CD4-positive, alpha-beta T cell (primary cell): ENCODE measurements at regions not wholly inside any gene's neighbourhood (a gene's known extent, or its start where the extent isn't known, plus 50 kb on each side); places are given as distances from the start of the nearest gene placed in this dataset.

Source experiments
- ATAC-seq: fragments of 200-7000 bp; cut with Tn5 transposase; one replicate; pipeline ENCODE4 v1.10.0; 2022; ENCODE audit warnings: mild to moderate bottlenecking; ENCODE audit not compliant: poor library complexity
- CTCF ChIA-PET: fragments of 350-600 bp; sonication (Branson Sonifier 250); formaldehyde crosslinking; loops from one replicate; lab custom pipeline; 2021; ENCODE audit warnings: antibody characterized with exemption, inconsistent platforms; lab: Charles Lee
- POLR2A ChIA-PET: fragments of 350-600 bp; sonication (Branson Sonifier 250); formaldehyde crosslinking; loops from one replicate; lab custom pipeline; 2021; ENCODE audit warnings: antibody characterized with exemption, inconsistent platforms; lab: Charles Lee
- DNase-seq, 14 experiments: peaks; one replicate each; pipeline ENCODE4 v3.0.0-alpha.2; 2013 to 2020; ENCODE audit warnings: mixed read lengths in 2 of 14
- H3K27ac ChIP-seq, 2 donors: one replicate each; pipeline versions ENCODE4 v1.5.1 to v1.7.0; 2013; ENCODE audit warnings: low read length in 2 of 2, low read depth in 1 of 2, mild to moderate bottlenecking in 1 of 2
- H3K27me3 ChIP-seq, 2 experiments: 1 replicate in 1 of 2; 2 replicates in 1 of 2; pipeline versions ENCODE4 v1.6.1 to v1.7.0; 2013; ENCODE audit warnings: low read length in 2 of 2, control low read depth in 1 of 2, mild to moderate bottlenecking in 1 of 2, moderate library complexity in 1 of 2; ENCODE audit not compliant: insufficient read depth in 2 of 2, control insufficient read depth in 1 of 2
- H3K36me3 ChIP-seq: one replicate; pipeline ENCODE4 v1.6.1; 2013; ENCODE audit warnings: low read length, control low read depth; ENCODE audit not compliant: insufficient read depth
- H3K4me1 ChIP-seq: one replicate; pipeline ENCODE4 v1.6.1; 2013; ENCODE audit warnings: low read length, control low read depth; ENCODE audit not compliant: insufficient read depth
- H3K4me3 ChIP-seq: one replicate; pipeline ENCODE4 v1.5.1; 2013; ENCODE audit warnings: mild to moderate bottlenecking, low read length, moderate library complexity
- H3K9me3 ChIP-seq, 2 experiments: 1 replicate in 1 of 2; 2 replicates in 1 of 2; pipeline versions ENCODE4 v1.6.1 to v1.7.0; 2013; ENCODE audit warnings: low read length in 2 of 2, mild to moderate bottlenecking in 2 of 2, control low read depth in 1 of 2, moderate library complexity in 1 of 2; ENCODE audit not compliant: control insufficient read depth in 1 of 2, insufficient read depth in 1 of 2
- H3K27ac Mint-ChIP-seq: one replicate; pipeline ENCODE4 v1.8.0; 2020; ENCODE audit warnings: mixed read lengths
- H3K27me3 Mint-ChIP-seq: one replicate; pipeline ENCODE4 v1.8.0; 2021; ENCODE audit warnings: mixed read lengths
- H3K36me3 Mint-ChIP-seq: one replicate; pipeline ENCODE4 v1.8.0; 2021; ENCODE audit warnings: low read depth, mixed read lengths
- H3K4me1 Mint-ChIP-seq: one replicate; pipeline ENCODE4 v1.8.0; 2021; ENCODE audit warnings: low read depth, mixed read lengths
- H3K4me3 Mint-ChIP-seq: one replicate; pipeline ENCODE4 v1.8.0; 2020; ENCODE audit warnings: mild to moderate bottlenecking, mixed read lengths
- H3K9me3 Mint-ChIP-seq: one replicate; pipeline ENCODE4 v1.8.0; 2020; ENCODE audit warnings: mixed read lengths
- intact Hi-C, 2 experiments: fragments of 100-400 bp; cut with DNase I in 1 of 2; cut with micrococcal nuclease in 1 of 2; formaldehyde crosslinking; loops; one replicate each; pipeline versions ENCODE4 v1.15.1 to v1.9.0; 2023 to 2025; cut with DNase I, micrococcal nuclease
- TF ChIP-seq, protein P1 (sequence below): fragments of 200-600 bp; IDR thresholded peaks from one replicate; pipeline ENCODE4 v1.8.0; 2022; ENCODE audit warnings: antibody characterized with exemption, mild to moderate bottlenecking

DNA sequence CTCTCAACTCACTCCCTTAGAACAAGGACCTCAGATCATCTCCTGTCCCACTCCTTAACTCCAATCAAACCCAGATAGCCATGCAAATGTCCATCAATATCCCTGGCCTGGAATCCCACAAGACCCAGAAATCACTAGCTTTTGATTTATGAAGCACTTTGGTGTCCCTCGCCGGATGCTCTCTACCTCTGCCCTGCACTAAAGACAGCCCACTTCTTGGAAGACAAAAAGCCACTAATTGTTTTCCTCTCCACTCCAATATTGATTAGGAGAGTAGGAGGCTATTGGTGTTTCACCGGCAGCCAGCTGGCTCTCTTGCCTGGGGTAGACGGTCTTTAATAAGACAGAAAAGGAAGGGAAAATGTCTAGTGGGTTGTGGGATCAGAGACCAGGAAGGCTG lies 221.2 kb downstream of the BUD13 start:
- no peaks in the 10 kb centered on the region for H3K4me1 Mint-ChIP-seq
- peaks cover 0 to 27% of the 10 kb centered on the region in 2 experiments for H3K9me3 ChIP-seq
- TF ChIP-seq, protein P1, sequence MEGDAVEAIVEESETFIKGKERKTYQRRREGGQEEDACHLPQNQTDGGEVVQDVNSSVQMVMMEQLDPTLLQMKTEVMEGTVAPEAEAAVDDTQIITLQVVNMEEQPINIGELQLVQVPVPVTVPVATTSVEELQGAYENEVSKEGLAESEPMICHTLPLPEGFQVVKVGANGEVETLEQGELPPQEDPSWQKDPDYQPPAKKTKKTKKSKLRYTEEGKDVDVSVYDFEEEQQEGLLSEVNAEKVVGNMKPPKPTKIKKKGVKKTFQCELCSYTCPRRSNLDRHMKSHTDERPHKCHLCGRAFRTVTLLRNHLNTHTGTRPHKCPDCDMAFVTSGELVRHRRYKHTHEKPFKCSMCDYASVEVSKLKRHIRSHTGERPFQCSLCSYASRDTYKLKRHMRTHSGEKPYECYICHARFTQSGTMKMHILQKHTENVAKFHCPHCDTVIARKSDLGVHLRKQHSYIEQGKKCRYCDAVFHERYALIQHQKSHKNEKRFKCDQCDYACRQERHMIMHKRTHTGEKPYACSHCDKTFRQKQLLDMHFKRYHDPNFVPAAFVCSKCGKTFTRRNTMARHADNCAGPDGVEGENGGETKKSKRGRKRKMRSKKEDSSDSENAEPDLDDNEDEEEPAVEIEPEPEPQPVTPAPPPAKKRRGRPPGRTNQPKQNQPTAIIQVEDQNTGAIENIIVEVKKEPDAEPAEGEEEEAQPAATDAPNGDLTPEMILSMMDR = no peak
- no peak overlapping the region for H3K27ac ChIP-seq
- no peaks in the 10 kb centered on the region for H3K36me3 Mint-ChIP-seq
- CTCF ChIA-PET = no interaction called here
- peaks cover 24% of the 10 kb centered on the region for H3K27me3 Mint-ChIP-seq
- DNase-seq = no peak
- no peak overlapping the region for H3K27ac Mint-ChIP-seq
- POLR2A ChIA-PET = no interaction called here
- H3K27me3 ChIP-seq = peaks cover 0 to 8% of the 10 kb centered on the region in 2 experiments
- H3K4me3 Mint-ChIP-seq = no peak overlapping the region
- ATAC-seq = no peak
- no peaks in the 10 kb centered on the region for H3K9me3 Mint-ChIP-seq
- H3K36me3 ChIP-seq = no peaks in the 10 kb centered on the region
- H3K4me1 ChIP-seq = no peaks in the 10 kb centered on the region
- intact Hi-C loops = no loop called here
- no peak overlapping the region for H3K4me3 ChIP-seq

DNA sequence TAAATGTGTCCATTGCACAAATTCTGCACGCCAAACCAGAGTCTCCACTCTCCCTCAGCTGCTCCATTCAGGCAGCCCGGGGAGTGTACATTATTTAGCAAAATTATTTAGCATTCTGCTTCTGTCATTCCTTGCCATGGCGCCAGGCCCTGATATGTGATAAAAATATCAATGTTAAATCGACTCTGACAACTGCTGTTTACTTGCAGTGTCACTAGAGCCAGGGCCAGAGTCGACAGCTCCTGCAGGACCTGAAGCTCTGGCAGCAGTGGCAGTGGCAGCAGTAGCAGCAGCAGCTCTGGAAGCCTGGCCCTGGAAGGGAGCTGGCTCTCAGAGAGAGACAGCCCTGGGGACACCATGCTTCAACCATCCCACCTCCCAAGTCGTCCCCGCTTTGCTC lies 224.5 kb downstream of the BUD13 start:
- ATAC-seq = no peak

DNA sequence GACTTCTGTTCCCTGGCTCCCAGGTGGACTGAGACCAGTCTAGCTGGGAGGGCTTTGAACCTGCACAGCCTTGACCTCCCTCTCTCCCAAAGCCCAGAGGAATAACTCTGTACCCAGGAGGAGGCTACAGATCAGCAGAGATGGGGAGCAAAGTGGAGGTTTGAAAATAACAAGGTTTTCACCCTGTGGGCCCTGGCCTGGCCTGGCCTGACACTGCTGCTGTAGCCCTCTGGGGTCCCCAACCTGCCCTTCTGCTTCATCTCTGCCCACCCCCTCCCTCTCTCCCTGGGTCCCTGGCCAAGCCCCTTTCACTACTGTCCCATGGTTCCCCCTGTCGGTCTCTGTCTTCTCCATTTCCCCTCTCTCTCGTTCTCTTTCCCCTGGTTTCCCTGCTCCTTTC lies 225.2 kb downstream of the BUD13 start:
- Mint-ChIP-seq H3K27me3 (peaks cover 17% of the 10 kb centered on the region), H3K36me3 (no peaks in the 10 kb centered on the region), H3K4me3 (no peak overlapping the region), H3K27ac (no peak overlapping the region), H3K4me1 (no peaks in the 10 kb centered on the region), H3K9me3 (no peaks in the 10 kb centered on the region)
- ATAC-seq (no peak), DNase-seq (no peak)
- no peaks in the 10 kb centered on the region for H3K36me3 ChIP-seq
- no peak overlapping the region for H3K27ac ChIP-seq
- TF ChIP-seq, protein P1 = no peak
- H3K4me1 ChIP-seq = no peaks in the 10 kb centered on the region
- CTCF ChIA-PET = no interaction called here
- no peak overlapping the region for H3K4me3 ChIP-seq
- intact Hi-C loops = no loop called here
- POLR2A ChIA-PET = no interaction called here
- H3K9me3 ChIP-seq = peaks cover 0 to 20% of the 10 kb centered on the region in 2 experiments
- peaks cover 0 to 5% of the 10 kb centered on the region in 2 experiments for H3K27me3 ChIP-seq

More for the DNA sequence above, 224.5 kb downstream of the BUD13 start:
- DNase-seq = no peak
- Histone ChIP-seq H3K27me3 (peaks cover 0 to 5% of the 10 kb centered on the region in 2 experiments), H3K36me3 (no peaks in the 10 kb centered on the region), H3K9me3 (peaks cover 0 to 20% of the 10 kb centered on the region in 2 experiments), H3K4me3 (no peak overlapping the region), H3K27ac (no peak overlapping the region), H3K4me1 (no peaks in the 10 kb centered on the region)
- Mint-ChIP-seq H3K9me3 (no peaks in the 10 kb centered on the region), H3K4me3 (no peak overlapping the region), H3K4me1 (no peaks in the 10 kb centered on the region), H3K36me3 (no peaks in the 10 kb centered on the region), H3K27ac (no peak overlapping the region), H3K27me3 (peaks cover 17% of the 10 kb centered on the region)
- intact Hi-C loops = no loop called here
- CTCF ChIA-PET = no interaction called here
- POLR2A ChIA-PET = no interaction called here
- TF ChIP-seq, protein P1 = no peak
